Tibial nerve (tissue), 4 donors: ENCODE measurements at regions not wholly inside any gene's neighbourhood (a gene's known extent, or its start where the extent isn't known, plus 50 kb on each side); places are given as distances from the start of the nearest gene placed in this dataset.

ENCODE experiments used
- DNase-seq, 2 donors: peaks; one replicate each; pipeline ENCODE4 v3.0.0-alpha.2; 2019; ENCODE audit warnings: low spot score in 2 of 2
- H3K27ac ChIP-seq, 4 donors: fragments of 200-600 bp; sonication (generic) in 3 of 4; one replicate each; pipeline ENCODE4 v1.5.1; 2017 to 2019; ENCODE audit warnings: mild to moderate bottlenecking in 1 of 4
- H3K27me3 ChIP-seq, 2 donors: fragments of 200-600 bp; sonication (generic) in 1 of 2; one replicate each; pipeline versions ENCODE4 v1.5.1 to v1.6.0; 2017 to 2019
- H3K36me3 ChIP-seq, 3 donors: fragments of 200-600 bp; sonication (generic); one replicate each; pipeline ENCODE4 v1.5.1; 2018 to 2019
- H3K4me1 ChIP-seq, 4 donors: fragments of 200-600 bp; sonication (generic) in 3 of 4; one replicate each; pipeline ENCODE4 v1.5.1; 2017 to 2019
- H3K4me3 ChIP-seq, 4 donors: fragments of 200-600 bp; sonication (generic) in 3 of 4; one replicate each; pipeline ENCODE4 v1.5.1; 2017 to 2019; ENCODE audit warnings: mild to moderate bottlenecking in 1 of 4, moderate library complexity in 1 of 4
- H3K9me3 ChIP-seq, 4 donors: fragments of 200-600 bp; sonication (generic) in 3 of 4; one replicate each; pipeline ENCODE4 v1.5.1; 2017 to 2019
- CTCF ChIP-seq, 5 experiments: fragments of 200-600 bp in 3 of 5; fragments of 450-650 bp in 2 of 5; sonication (generic) in 3 of 5; IDR thresholded peaks; one replicate each; pipeline ENCODE4 v1.5.1; 2016 to 2019; ENCODE audit warnings: antibody characterized with exemption in 5 of 5, mild to moderate bottlenecking in 3 of 5, moderate library complexity in 2 of 5
- EP300 ChIP-seq, 2 donors: sonication (generic); formaldehyde crosslinking; IDR thresholded peaks; one replicate each; pipeline ENCODE4 v1.6.1; 2017; ENCODE audit warnings: antibody characterized with exemption in 2 of 2, mild to moderate bottlenecking in 1 of 2
- POLR2A ChIP-seq, 2 donors: fragments of 450-650 bp; IDR thresholded peaks; one replicate each; pipeline ENCODE4 v1.6.1; 2017; ENCODE audit warnings: antibody characterized with exemption in 2 of 2, mild to moderate bottlenecking in 2 of 2, moderate library complexity in 2 of 2
- WGBS, 2 donors: methylation state at CpG; one replicate each; pipeline ENCODE4 v1.1.5; 2018; 5-methylcytosine and 5-hydroxymethylcytosine counted together

GRCh38 chr1:199096591-199096990 is 457.8 kb downstream of the PTPRC start:
- DNase-seq, result no peak
- H3K27ac ChIP-seq, result no peak overlapping the region
- no peak overlapping the region for H3K4me3 ChIP-seq
- H3K9me3 ChIP-seq, result peaks cover 0 to 4% (median 0%) of the 10 kb centered on the region in 4 donors
- WGBS, 2 donors, result 93 to 95% methylated on average over 6 of the region's 6 CpGs
- H3K36me3 ChIP-seq, result no peaks in the 10 kb centered on the region
- H3K4me1 ChIP-seq, result no peaks in the 10 kb centered on the region
- no peaks in the 10 kb centered on the region for H3K27me3 ChIP-seq
- TF ChIP-seq EP300 (IDR thresholded peaks at IDR 0.05) (no peak), POLR2A (IDR thresholded peaks at IDR 0.05) (no peak), CTCF (IDR thresholded peaks at IDR 0.05) (no peak)

GRCh38 chr1:199098468-199098867 is 459.6 kb downstream of the PTPRC start:
- 87 to 93% methylated on average over 5 of the region's 5 CpGs for WGBS, 2 donors
- TF ChIP-seq POLR2A (IDR thresholded peaks at IDR 0.05) (no peak), CTCF (IDR thresholded peaks at IDR 0.05) (no peak), EP300 (IDR thresholded peaks at IDR 0.05) (no peak)
- no peak for DNase-seq
- Histone ChIP-seq H3K4me1 (no peaks in the 10 kb centered on the region), H3K9me3 (peaks cover 0 to 4% (median 0%) of the 10 kb centered on the region in 4 donors), H3K27me3 (no peaks in the 10 kb centered on the region), H3K4me3 (no peak overlapping the region), H3K36me3 (no peaks in the 10 kb centered on the region), H3K27ac (no peak overlapping the region)

- H3K27ac ChIP-seq, result no peak overlapping the region
- no peaks in the 10 kb centered on the region for H3K27me3 ChIP-seq
- no peaks in the 10 kb centered on the region for H3K4me1 ChIP-seq
- DNase-seq, result no peak
- H3K4me3 ChIP-seq, result no peak overlapping the region
- H3K9me3 ChIP-seq, result peaks cover 0 to 5% (median 0%) of the 10 kb centered on the region in 4 donors
- no peaks in the 10 kb centered on the region for H3K36me3 ChIP-seq
- 85 to 88% methylated on average over 5 of the region's 5 CpGs for WGBS, 2 donors
- no peak for TF ChIP-seq EP300 (IDR thresholded peaks at IDR 0.05)
These were observed 462.3 kb downstream of the PTPRC start for GRCh38 chr1:199101139-199101538.

GRCh38 chr1:199101635-199102034 is 462.8 kb downstream of the PTPRC start:
- Histone ChIP-seq H3K27ac (no peak overlapping the region), H3K4me1 (no peaks in the 10 kb centered on the region), H3K36me3 (no peaks in the 10 kb centered on the region), H3K4me3 (no peak overlapping the region), H3K9me3 (peaks cover 0 to 10% (median 0%) of the 10 kb centered on the region in 4 donors), H3K27me3 (no peaks in the 10 kb centered on the region)
- TF ChIP-seq CTCF (IDR thresholded peaks at IDR 0.05) (no peak), POLR2A (IDR thresholded peaks at IDR 0.05) (no peak), EP300 (IDR thresholded peaks at IDR 0.05) (no peak)
- no peak for DNase-seq
- 84 to 90% methylated on average over 3 of the region's 3 CpGs for WGBS, 2 donors

- 86 to 89% methylated on average over 3 of the region's 3 CpGs for WGBS, 2 donors
- Histone ChIP-seq H3K4me3 (no peak overlapping the region), H3K36me3 (no peaks in the 10 kb centered on the region), H3K27me3 (no peaks in the 10 kb centered on the region), H3K27ac (no peak overlapping the region), H3K9me3 (peaks cover 0 to 9% (median 0%) of the 10 kb centered on the region in 4 donors), H3K4me1 (no peaks in the 10 kb centered on the region)
- no peak for DNase-seq
- no peak for TF ChIP-seq EP300 (IDR thresholded peaks at IDR 0.05)
- TF ChIP-seq POLR2A (IDR thresholded peaks at IDR 0.05), result no peak
- no peak for TF ChIP-seq CTCF (IDR thresholded peaks at IDR 0.05)
These were observed 463.4 kb downstream of the PTPRC start for GRCh38 chr1:199102239-199102638.

- 95 to 97% methylated on average over 3 of the region's 3 CpGs for WGBS, 2 donors
- Histone ChIP-seq H3K4me1 (no peaks in the 10 kb centered on the region), H3K9me3 (peaks cover 0 to 15% (median 0%) of the 10 kb centered on the region in 4 donors), H3K4me3 (no peak overlapping the region), H3K36me3 (no peaks in the 10 kb centered on the region), H3K27me3 (no peaks in the 10 kb centered on the region), H3K27ac (no peak overlapping the region)
- no peak for DNase-seq
- no peak for TF ChIP-seq CTCF (IDR thresholded peaks at IDR 0.05)
- TF ChIP-seq POLR2A (IDR thresholded peaks at IDR 0.05), result no peak
These were observed 470.3 kb downstream of the PTPRC start for GRCh38 chr1:199109160-199109559.
